ENCODE measurements at regions not wholly inside any gene's neighbourhood (a gene's known extent, or its start where the extent isn't known, plus 50 kb on each side); places are given as distances from the start of the nearest gene placed in this dataset.

DNA sequence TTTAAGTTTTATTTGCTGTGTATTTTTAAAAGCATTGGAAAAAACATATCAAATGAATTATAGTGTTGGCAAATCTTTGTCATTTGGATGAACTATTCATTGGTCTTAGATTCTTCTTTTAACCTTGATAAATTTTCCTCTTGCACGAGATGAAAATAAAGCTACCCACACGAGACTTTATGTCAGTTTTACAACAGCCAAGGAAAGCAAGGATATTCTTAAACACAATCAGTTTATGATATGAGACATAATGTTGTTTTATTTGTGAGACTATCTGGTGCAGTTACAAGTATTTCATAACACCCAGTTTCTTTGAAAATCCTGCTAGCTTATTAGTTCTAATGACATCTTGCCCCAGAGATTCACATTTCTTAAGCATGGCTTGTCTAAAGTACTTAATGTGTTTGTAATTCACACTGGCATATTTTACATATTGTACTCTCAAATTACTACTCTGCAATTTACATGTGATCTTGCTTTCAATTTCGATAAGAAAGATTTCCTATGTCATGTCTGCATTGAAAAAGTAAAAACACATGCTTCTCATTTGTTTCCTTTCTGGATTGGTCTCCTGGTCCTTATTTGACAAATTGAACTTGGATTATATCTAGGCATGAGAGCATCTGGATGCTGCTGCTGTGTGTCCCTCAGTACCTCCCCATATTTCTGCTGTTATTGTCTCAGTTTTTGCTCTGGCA, 955.5 kb upstream of the PCDH9 start:
- TF ChIP-seq EZH2 (IDR thresholded peaks at IDR 0.05; ENCODE audit: low read length, missing control alignments), result no peak
- TF ChIP-seq, protein P1, sequence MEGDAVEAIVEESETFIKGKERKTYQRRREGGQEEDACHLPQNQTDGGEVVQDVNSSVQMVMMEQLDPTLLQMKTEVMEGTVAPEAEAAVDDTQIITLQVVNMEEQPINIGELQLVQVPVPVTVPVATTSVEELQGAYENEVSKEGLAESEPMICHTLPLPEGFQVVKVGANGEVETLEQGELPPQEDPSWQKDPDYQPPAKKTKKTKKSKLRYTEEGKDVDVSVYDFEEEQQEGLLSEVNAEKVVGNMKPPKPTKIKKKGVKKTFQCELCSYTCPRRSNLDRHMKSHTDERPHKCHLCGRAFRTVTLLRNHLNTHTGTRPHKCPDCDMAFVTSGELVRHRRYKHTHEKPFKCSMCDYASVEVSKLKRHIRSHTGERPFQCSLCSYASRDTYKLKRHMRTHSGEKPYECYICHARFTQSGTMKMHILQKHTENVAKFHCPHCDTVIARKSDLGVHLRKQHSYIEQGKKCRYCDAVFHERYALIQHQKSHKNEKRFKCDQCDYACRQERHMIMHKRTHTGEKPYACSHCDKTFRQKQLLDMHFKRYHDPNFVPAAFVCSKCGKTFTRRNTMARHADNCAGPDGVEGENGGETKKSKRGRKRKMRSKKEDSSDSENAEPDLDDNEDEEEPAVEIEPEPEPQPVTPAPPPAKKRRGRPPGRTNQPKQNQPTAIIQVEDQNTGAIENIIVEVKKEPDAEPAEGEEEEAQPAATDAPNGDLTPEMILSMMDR (conservative IDR thresholded peaks at IDR 0.05 in 1 of 2, IDR thresholded peaks at IDR 0.05 in 1 of 2; ENCODE audit: low read depth in 1 of 2, low read length in 2 of 2), result no peak

All from fibroblast of lung (primary cell).